K562 (cell line): ENCODE measurements at regions not wholly inside any gene's neighbourhood (a gene's known extent, or its start where the extent isn't known, plus 50 kb on each side); places are given as distances from the start of the nearest gene placed in this dataset.
A peak's percentile ranks its signal among the peaks of the same experiment; 100 is the strongest.

ENCODE experiments used
- CBFB ChIP-seq: sonication (generic); formaldehyde crosslinking; IDR thresholded peaks from 2 replicates; pipeline ENCODE4 v1.4.0; 2020; ENCODE audit warnings: mild to moderate bottlenecking, missing genetic modification reagents
- JUND ChIP-seq, 2 experiments: IDR thresholded peaks; 2 replicates in 1 of 2; 3 replicates in 1 of 2; pipeline ENCODE4 v1.6.1; 2011; ENCODE audit warnings: borderline replicate concordance in 2 of 2, low read depth in 2 of 2, low read length in 2 of 2, improper control_type of control experiment in 1 of 2, missing biosample characterization in 1 of 2, missing genetic modification characterization in 1 of 2, missing genetic modification reagents in 1 of 2
- KDM5B ChIP-seq: fragments of 200-600 bp; sonication (generic); IDR thresholded peaks from 2 replicates; pipeline ENCODE4 v1.6.1; 2012; ENCODE audit warnings: low read depth, mild to moderate bottlenecking, moderate library complexity, low read length, control low read depth, inconsistent platforms; ENCODE audit not compliant: insufficient replicate concordance
- KLF16 ChIP-seq: IDR thresholded peaks from 2 replicates; pipeline ENCODE4 v1.6.1; 2016; ENCODE audit warnings: antibody characterized with exemption
- NFE2 ChIP-seq: IDR thresholded peaks from 2 replicates; pipeline ENCODE4 v1.6.1; 2014; ENCODE audit warnings: antibody characterized with exemption, low read depth
- RFX1 ChIP-seq: fragments of 450-650 bp; IDR thresholded peaks from 2 replicates; pipeline ENCODE4 v1.6.1; 2016; ENCODE audit warnings: mild to moderate bottlenecking, moderate library complexity
- RHOXF2B ChIP-seq: fragments of 250-450 bp; sonication (Bioruptor Pico); conservative IDR thresholded peaks from 2 replicates; pipeline ENCODE4 v1.5.1; 2021
- SIN3A ChIP-seq, 2 experiments: fragments of 150-350 bp in 1 of 2; IDR thresholded peaks; 2 replicates each; pipeline ENCODE4 v1.6.1; 2011 to 2016; ENCODE audit warnings: borderline replicate concordance in 2 of 2, low read depth in 2 of 2, low read length in 2 of 2, mild to moderate bottlenecking in 2 of 2, moderate library complexity in 2 of 2; ENCODE audit not compliant: control insufficient read depth in 1 of 2
- SLC30A9 ChIP-seq: fragments of 250-450 bp; sonication (Bioruptor Pico); IDR thresholded peaks from 2 replicates; pipeline ENCODE4 v1.8.0; 2022; ENCODE audit warnings: mild to moderate bottlenecking, moderate library complexity
- SMARCA4 ChIP-seq: fragments of 450-650 bp; IDR thresholded peaks from 2 replicates; pipeline ENCODE4 v1.6.1; 2016
- TAF1 ChIP-seq: IDR thresholded peaks from 2 replicates; pipeline ENCODE4 v1.6.1; 2011; ENCODE audit warnings: mild to moderate bottlenecking, low read length, moderate library complexity; ENCODE audit not compliant: insufficient read depth, control insufficient read depth, severe bottlenecking; ENCODE audit errors: extremely low read depth
- TEAD4 ChIP-seq, 2 experiments: sonication (generic) in 1 of 2; formaldehyde crosslinking in 1 of 2; IDR thresholded peaks; 2 replicates each; pipeline versions ENCODE4 v1.6.1 to v1.8.0; 2012 to 2022; ENCODE audit warnings: borderline replicate concordance in 1 of 2, inconsistent platforms in 1 of 2, low read length in 1 of 2, mild to moderate bottlenecking in 1 of 2, missing genetic modification reagents in 1 of 2
- ZNF347 ChIP-seq: fragments of 450-650 bp; formaldehyde crosslinking; IDR thresholded peaks from 2 replicates; pipeline ENCODE4 v1.4.0; 2020; ENCODE audit warnings: low read depth, mild to moderate bottlenecking, moderate library complexity
- ZNF354B ChIP-seq: fragments of 250-450 bp; sonication (Bioruptor Pico); IDR thresholded peaks from 2 replicates; pipeline ENCODE4 v1.4.0; 2020
- ZNF77 ChIP-seq: fragments of 250-450 bp; sonication (Bioruptor Pico); IDR thresholded peaks from 2 replicates; pipeline ENCODE4 v1.5.0; 2020
- TF ChIP-seq, protein P1 (sequence below): sonication (generic); formaldehyde crosslinking; IDR thresholded peaks from 2 replicates; pipeline ENCODE4 v1.8.0; 2023; ENCODE audit warnings: mild to moderate bottlenecking, missing genetic modification reagents
- TF ChIP-seq, protein P2 (sequence below): fragments of 250-450 bp; sonication (Bioruptor Pico); IDR thresholded peaks from 2 replicates; pipeline ENCODE4 v1.4.0; 2020
- TF ChIP-seq, protein P3 (sequence below), 2 experiments: fragments of 250-450 bp in 1 of 2; fragments of 450-650 bp in 1 of 2; sonication (Bioruptor Pico) in 1 of 2; IDR thresholded peaks; 2 replicates each; pipeline versions ENCODE4 v1.6.1 to v1.8.0; 2016 to 2021; ENCODE audit warnings: mild to moderate bottlenecking in 2 of 2, moderate library complexity in 2 of 2, missing compliant biosample characterization in 1 of 2, missing genetic modification characterization in 1 of 2
- TF ChIP-seq, protein P4 (sequence below): fragments of 200-400 bp; formaldehyde crosslinking; IDR thresholded peaks from 2 replicates; pipeline ENCODE4 v1.6.1; 2017; ENCODE audit warnings: mild to moderate bottlenecking, low read depth, low read length, moderate library complexity

DNA sequence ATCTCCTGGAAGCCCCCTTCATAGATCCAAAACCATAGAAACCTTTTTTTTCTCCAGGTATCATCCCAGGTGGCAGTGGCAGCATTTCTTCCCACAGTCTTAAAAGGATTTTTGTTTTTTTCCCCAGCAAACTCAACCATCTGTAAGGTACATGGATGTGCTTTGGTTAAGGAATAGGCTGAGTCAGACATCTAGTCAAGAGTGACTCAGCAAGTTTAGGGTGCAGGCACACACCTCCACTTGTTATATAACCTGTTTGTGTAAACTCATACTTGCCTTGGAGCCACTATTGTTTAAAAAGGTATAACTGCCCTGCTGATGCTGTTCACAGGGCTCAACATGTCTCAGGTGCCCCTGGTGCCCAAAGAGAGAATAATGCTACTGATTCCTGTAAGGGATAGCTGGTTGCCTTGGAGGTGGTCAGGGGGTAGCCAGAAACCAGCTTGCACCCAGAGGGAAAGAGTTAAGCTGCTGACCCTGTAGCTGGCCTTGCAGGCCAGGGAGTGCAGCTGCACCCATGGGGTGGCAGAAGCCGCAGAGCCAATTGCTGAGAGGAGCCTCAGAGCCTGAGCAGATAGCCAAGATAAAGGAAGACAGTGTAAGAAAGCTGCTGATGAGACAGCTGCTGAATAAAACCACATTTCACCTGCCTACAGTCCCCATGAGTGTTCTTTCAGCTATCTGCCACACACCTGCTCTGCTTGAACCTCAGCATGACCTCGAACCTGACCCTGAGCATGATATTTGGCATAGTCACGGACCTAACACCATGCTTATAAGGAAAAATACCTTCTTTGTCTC, 1726.1 kb upstream of the RAG2 start (continued):
- TF ChIP-seq, protein P1, sequence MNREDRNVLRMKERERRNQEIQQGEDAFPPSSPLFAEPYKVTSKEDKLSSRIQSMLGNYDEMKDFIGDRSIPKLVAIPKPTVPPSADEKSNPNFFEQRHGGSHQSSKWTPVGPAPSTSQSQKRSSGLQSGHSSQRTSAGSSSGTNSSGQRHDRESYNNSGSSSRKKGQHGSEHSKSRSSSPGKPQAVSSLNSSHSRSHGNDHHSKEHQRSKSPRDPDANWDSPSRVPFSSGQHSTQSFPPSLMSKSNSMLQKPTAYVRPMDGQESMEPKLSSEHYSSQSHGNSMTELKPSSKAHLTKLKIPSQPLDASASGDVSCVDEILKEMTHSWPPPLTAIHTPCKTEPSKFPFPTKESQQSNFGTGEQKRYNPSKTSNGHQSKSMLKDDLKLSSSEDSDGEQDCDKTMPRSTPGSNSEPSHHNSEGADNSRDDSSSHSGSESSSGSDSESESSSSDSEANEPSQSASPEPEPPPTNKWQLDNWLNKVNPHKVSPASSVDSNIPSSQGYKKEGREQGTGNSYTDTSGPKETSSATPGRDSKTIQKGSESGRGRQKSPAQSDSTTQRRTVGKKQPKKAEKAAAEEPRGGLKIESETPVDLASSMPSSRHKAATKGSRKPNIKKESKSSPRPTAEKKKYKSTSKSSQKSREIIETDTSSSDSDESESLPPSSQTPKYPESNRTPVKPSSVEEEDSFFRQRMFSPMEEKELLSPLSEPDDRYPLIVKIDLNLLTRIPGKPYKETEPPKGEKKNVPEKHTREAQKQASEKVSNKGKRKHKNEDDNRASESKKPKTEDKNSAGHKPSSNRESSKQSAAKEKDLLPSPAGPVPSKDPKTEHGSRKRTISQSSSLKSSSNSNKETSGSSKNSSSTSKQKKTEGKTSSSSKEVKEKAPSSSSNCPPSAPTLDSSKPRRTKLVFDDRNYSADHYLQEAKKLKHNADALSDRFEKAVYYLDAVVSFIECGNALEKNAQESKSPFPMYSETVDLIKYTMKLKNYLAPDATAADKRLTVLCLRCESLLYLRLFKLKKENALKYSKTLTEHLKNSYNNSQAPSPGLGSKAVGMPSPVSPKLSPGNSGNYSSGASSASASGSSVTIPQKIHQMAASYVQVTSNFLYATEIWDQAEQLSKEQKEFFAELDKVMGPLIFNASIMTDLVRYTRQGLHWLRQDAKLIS (CRISPR knock-in tag): no peak
- TF ChIP-seq ZNF77 (CRISPR knock-in tag) (no peak), NFE2 (peak; percentile 90), RFX1 (no peak), SLC30A9 (CRISPR knock-in tag) (no peak), CBFB (CRISPR knock-in tag) (no peak), JUND (IDR thresholded peaks at IDR 0.05; ENCODE audit: borderline replicate concordance, low read depth, low read length) (peak; percentile 38; the same call in 1 of the 2 replicates), JUND (tag; IDR thresholded peaks at IDR 0.05; ENCODE audit: borderline replicate concordance, low read depth, low read length) (no peak; the same call in 2 of the 3 replicates), SIN3A (IDR thresholded peaks at IDR 0.05; ENCODE audit: borderline replicate concordance in 2 of 2, control insufficient read depth in 1 of 2, low read depth in 2 of 2, low read length in 2 of 2) (no peak), ZNF347 (CRISPR knock-in tag) (no peak), TAF1 (no peak), TEAD4 (IDR thresholded peaks at IDR 0.05; ENCODE audit: low read length) (0 out of 2 replicates have a peak, but pooled peaks have one; percentile 18), TEAD4 (CRISPR knock-in tag; IDR thresholded peaks at IDR 0.05; ENCODE audit: borderline replicate concordance) (no peak), SMARCA4 (peak; percentile 24; the same call in 1 of the 2 replicates), RHOXF2B (CRISPR knock-in tag) (no peak), KLF16 (no peak), KDM5B (no peak), ZNF354B (CRISPR knock-in tag) (no peak)
- TF ChIP-seq, protein P2, sequence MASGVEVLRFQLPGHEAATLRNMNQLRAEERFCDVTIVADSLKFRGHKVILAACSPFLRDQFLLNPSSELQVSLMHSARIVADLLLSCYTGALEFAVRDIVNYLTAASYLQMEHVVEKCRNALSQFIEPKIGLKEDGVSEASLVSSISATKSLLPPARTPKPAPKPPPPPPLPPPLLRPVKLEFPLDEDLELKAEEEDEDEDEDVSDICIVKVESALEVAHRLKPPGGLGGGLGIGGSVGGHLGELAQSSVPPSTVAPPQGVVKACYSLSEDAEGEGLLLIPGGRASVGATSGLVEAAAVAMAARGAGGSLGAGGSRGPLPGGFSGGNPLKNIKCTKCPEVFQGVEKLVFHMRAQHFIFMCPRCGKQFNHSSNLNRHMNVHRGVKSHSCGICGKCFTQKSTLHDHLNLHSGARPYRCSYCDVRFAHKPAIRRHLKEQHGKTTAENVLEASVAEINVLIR: no peak
- TF ChIP-seq, protein P3, sequence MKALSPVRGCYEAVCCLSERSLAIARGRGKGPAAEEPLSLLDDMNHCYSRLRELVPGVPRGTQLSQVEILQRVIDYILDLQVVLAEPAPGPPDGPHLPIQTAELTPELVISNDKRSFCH (CRISPR knock-in tag; IDR thresholded peaks at IDR 0.05): no peak
- TF ChIP-seq, protein P3 (tag; IDR thresholded peaks at IDR 0.05): no peak
- TF ChIP-seq, protein P4, sequence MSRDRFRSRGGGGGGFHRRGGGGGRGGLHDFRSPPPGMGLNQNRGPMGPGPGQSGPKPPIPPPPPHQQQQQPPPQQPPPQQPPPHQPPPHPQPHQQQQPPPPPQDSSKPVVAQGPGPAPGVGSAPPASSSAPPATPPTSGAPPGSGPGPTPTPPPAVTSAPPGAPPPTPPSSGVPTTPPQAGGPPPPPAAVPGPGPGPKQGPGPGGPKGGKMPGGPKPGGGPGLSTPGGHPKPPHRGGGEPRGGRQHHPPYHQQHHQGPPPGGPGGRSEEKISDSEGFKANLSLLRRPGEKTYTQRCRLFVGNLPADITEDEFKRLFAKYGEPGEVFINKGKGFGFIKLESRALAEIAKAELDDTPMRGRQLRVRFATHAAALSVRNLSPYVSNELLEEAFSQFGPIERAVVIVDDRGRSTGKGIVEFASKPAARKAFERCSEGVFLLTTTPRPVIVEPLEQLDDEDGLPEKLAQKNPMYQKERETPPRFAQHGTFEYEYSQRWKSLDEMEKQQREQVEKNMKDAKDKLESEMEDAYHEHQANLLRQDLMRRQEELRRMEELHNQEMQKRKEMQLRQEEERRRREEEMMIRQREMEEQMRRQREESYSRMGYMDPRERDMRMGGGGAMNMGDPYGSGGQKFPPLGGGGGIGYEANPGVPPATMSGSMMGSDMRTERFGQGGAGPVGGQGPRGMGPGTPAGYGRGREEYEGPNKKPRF: no peak
